Neuronal stem cell (in vitro differentiated cells): ENCODE measurements at regions not wholly inside any gene's neighbourhood (a gene's known extent, or its start where the extent isn't known, plus 50 kb on each side); places are given as distances from the start of the nearest gene placed in this dataset. TPM values are rescaled to one million over a fixed set of nuclear protein-coding genes. Genes with fewer than 3 reads are reported as not detected.

Source experiments
- DNase-seq: peaks from one replicate; pipeline ENCODE4 v3.0.0-alpha.2; 2013; ENCODE audit warnings: low spot score
- H2AFZ ChIP-seq: one replicate; pipeline ENCODE4 v1.6.1; 2013; ENCODE audit warnings: mild to moderate bottlenecking, low read length, inconsistent platforms
- H2AK5ac ChIP-seq: 2 replicates; pipeline ENCODE4 v1.6.1; 2013; ENCODE audit warnings: low read depth, mild to moderate bottlenecking, inconsistent platforms, low read length, moderate library complexity, mixed read lengths
- H2BK120ac ChIP-seq: 2 replicates; pipeline ENCODE4 v1.6.1; 2013; ENCODE audit warnings: low read depth, mild to moderate bottlenecking, inconsistent platforms, low read length, moderate library complexity, mixed read lengths
- H2BK12ac ChIP-seq: one replicate; pipeline ENCODE4 v1.6.1; 2013; ENCODE audit warnings: low read length, inconsistent platforms
- H2BK15ac ChIP-seq: 2 replicates; pipeline ENCODE4 v1.6.1; 2013; ENCODE audit warnings: mild to moderate bottlenecking, low read length, inconsistent platforms, mixed read lengths
- H2BK5ac ChIP-seq: one replicate; pipeline ENCODE4 v1.6.1; 2013; ENCODE audit warnings: inconsistent platforms, mild to moderate bottlenecking, low read length, moderate library complexity
- H3K14ac ChIP-seq: one replicate; pipeline ENCODE4 v1.6.1; 2013; ENCODE audit warnings: low read length, inconsistent platforms
- H3K18ac ChIP-seq: 2 replicates; pipeline ENCODE4 v1.6.1; 2013; ENCODE audit warnings: low read length, inconsistent platforms
- H3K23ac ChIP-seq: 2 replicates; pipeline ENCODE4 v1.6.1; 2013; ENCODE audit warnings: low read depth, mild to moderate bottlenecking, mixed read lengths, low read length, inconsistent platforms; ENCODE audit not compliant: poor library complexity
- H3K27ac ChIP-seq: replicated peaks from 3 replicates; pipeline ENCODE4 v1.5.1; 2013; ENCODE audit warnings: low read length, inconsistent platforms
- H3K27me3 ChIP-seq, 3 experiments: 2 replicates each; pipeline ENCODE4 v1.6.1; 2013; ENCODE audit warnings: low read length in 3 of 3, mild to moderate bottlenecking in 2 of 3, inconsistent platforms in 1 of 3, low read depth in 1 of 3, mixed read lengths in 1 of 3, moderate library complexity in 1 of 3; ENCODE audit not compliant: control insufficient read depth in 3 of 3, insufficient read depth in 3 of 3
- H3K36me3 ChIP-seq, 2 donors: replicated peaks in 1 of 2; 2 replicates each; pipeline ENCODE4 v1.6.1; 2013; ENCODE audit warnings: low read length in 2 of 2; ENCODE audit not compliant: control insufficient read depth in 2 of 2, insufficient read depth in 2 of 2
- H3K4ac ChIP-seq: 2 replicates; pipeline ENCODE4 v1.6.1; 2013; ENCODE audit warnings: inconsistent platforms, mild to moderate bottlenecking, low read length, moderate library complexity
- H3K4me1 ChIP-seq, 2 donors: 1 replicate in 1 of 2; 2 replicates in 1 of 2; pipeline ENCODE4 v1.6.1; 2013; ENCODE audit warnings: low read length in 2 of 2, low read depth in 1 of 2; ENCODE audit not compliant: control insufficient read depth in 2 of 2, insufficient read depth in 1 of 2
- H3K4me2 ChIP-seq: one replicate; pipeline ENCODE4 v1.6.1; 2013; ENCODE audit warnings: mild to moderate bottlenecking, low read length, inconsistent platforms; ENCODE audit not compliant: insufficient read depth, poor library complexity, severe bottlenecking
- H3K4me3 ChIP-seq, 2 donors: 2 replicates each; pipeline ENCODE4 v1.5.1; 2013; ENCODE audit warnings: low read length in 2 of 2, mild to moderate bottlenecking in 2 of 2, inconsistent platforms in 1 of 2, moderate library complexity in 1 of 2
- H3K79me1 ChIP-seq: one replicate; pipeline ENCODE4 v1.6.1; 2013; ENCODE audit warnings: low read depth, mild to moderate bottlenecking, inconsistent platforms, low read length, moderate library complexity
- H3K9ac ChIP-seq: one replicate; pipeline ENCODE4 v1.6.1; 2013; ENCODE audit warnings: mild to moderate bottlenecking, low read depth, low read length, inconsistent platforms; ENCODE audit not compliant: poor library complexity
- H3K9me3 ChIP-seq, 2 donors: replicated peaks in 1 of 2; 2 replicates each; pipeline versions ENCODE3 to v1.6.1; 2013; ENCODE audit warnings: low read length in 2 of 2, mild to moderate bottlenecking in 2 of 2, inconsistent platforms in 1 of 2, low read depth in 1 of 2, mixed read lengths in 1 of 2, moderate library complexity in 1 of 2; ENCODE audit not compliant: control insufficient read depth in 2 of 2, insufficient read depth in 1 of 2
- H4K8ac ChIP-seq: one replicate; pipeline ENCODE4 v1.6.1; 2013; ENCODE audit warnings: low read depth, mild to moderate bottlenecking, inconsistent platforms, low read length, moderate library complexity
- H4K91ac ChIP-seq: one replicate; pipeline ENCODE4 v1.6.1; 2013; ENCODE audit warnings: low read length, low read depth, mild to moderate bottlenecking, inconsistent platforms; ENCODE audit not compliant: poor library complexity
- WGBS, 2 donors: extraction: QIAGEN DNeasy Blood & Tissue Kit; methylation state at CpG; one replicate each; pipeline ENCODE4 v1.1.7; 2013; ENCODE audit warnings: missing lambda C conversion rate in 2 of 2, mixed read lengths in 1 of 2; ENCODE audit not compliant: insufficient read length in 2 of 2, insufficient replicate concordance in 1 of 2; ENCODE audit errors: extremely low coverage in 2 of 2; 5-methylcytosine and 5-hydroxymethylcytosine counted together
- small RNA-seq: library from polyadenylated mRNA; stranded (forward); fragments of <200 nt; extraction: miRNeasy Mini kit (QIAGEN cat#:217004); gene quantifications from one replicate; pipeline ENCODE3, GENCODE V24; 2013; ENCODE audit not compliant: insufficient read depth

GRCh38 chr1:223052931-223053330 is 90.1 kb downstream of the TLR5 start:
- Histone ChIP-seq H3K14ac (no peak overlapping the region), H3K4me3 (no peak overlapping the region), H4K8ac (no peak overlapping the region), H3K79me1 (no peaks in the 10 kb centered on the region), H3K4me1 (no peaks in the 10 kb centered on the region), H3K9ac (no peak overlapping the region), H4K91ac (no peak overlapping the region), H2BK15ac (no peak overlapping the region), H3K18ac (no peak overlapping the region), H2AK5ac (no peak overlapping the region), H3K27me3 (peaks cover 0 to 13% (median 0%) of the 10 kb centered on the region in 3 experiments), H2AFZ (no peak overlapping the region), H2BK5ac (no peak overlapping the region), H3K23ac (no peak overlapping the region), H3K4ac (no peak overlapping the region), H2BK120ac (no peak overlapping the region), H3K4me2 (no peak overlapping the region), H3K36me3 (no peaks in the 10 kb centered on the region), H2BK12ac (no peak overlapping the region), H3K27ac (no peak overlapping the region), H3K9me3 (no peaks in the 10 kb centered on the region)
- no CpG with 5 or more reads among the region's 5 CpGs for WGBS, 2 donors
- DNase-seq, result no peak

- Histone ChIP-seq H4K8ac (no peak overlapping the region), H3K79me1 (no peaks in the 10 kb centered on the region), H2BK120ac (no peak overlapping the region), H2BK15ac (no peak overlapping the region), H2AK5ac (no peak overlapping the region), H2AFZ (no peak overlapping the region), H3K27ac (no peak overlapping the region), H3K4ac (no peak overlapping the region), H4K91ac (no peak overlapping the region), H2BK5ac (no peak overlapping the region), H3K27me3 (peaks cover 0 to 13% (median 2%) of the 10 kb centered on the region in 3 experiments), H3K4me2 (no peak overlapping the region), H3K4me3 (no peak overlapping the region), H3K9ac (no peak overlapping the region), H3K23ac (no peak overlapping the region), H3K18ac (no peak overlapping the region), H3K4me1 (no peaks in the 10 kb centered on the region), H3K9me3 (no peaks in the 10 kb centered on the region), H3K14ac (no peak overlapping the region), H3K36me3 (no peaks in the 10 kb centered on the region), H2BK12ac (no peak overlapping the region)
- DNase-seq, result no peak
- WGBS, 2 donors, result no CpG with 5 or more reads among the region's 3 CpGs
These were observed 86.2 kb downstream of the TLR5 start for GRCh38 chr1:223056802-223057201.

GRCh38 chr1:223057569-223058093 is 85.4 kb downstream of the TLR5 start:
- no peak overlapping the region for H3K23ac ChIP-seq
- no peaks in the 10 kb centered on the region for H3K36me3 ChIP-seq
- no peak for DNase-seq
- peaks cover 0 to 16% (median 2%) of the 10 kb centered on the region in 3 experiments for H3K27me3 ChIP-seq
- H3K9me3 ChIP-seq, result no peaks in the 10 kb centered on the region
- H2BK5ac ChIP-seq, result no peak overlapping the region
- no peak overlapping the region for H3K18ac ChIP-seq
- no peak overlapping the region for H3K9ac ChIP-seq
- no peak overlapping the region for H3K14ac ChIP-seq
- no peak overlapping the region for H4K91ac ChIP-seq
- no peak overlapping the region for H2AK5ac ChIP-seq
- H2AFZ ChIP-seq, result no peak overlapping the region
- H2BK12ac ChIP-seq, result no peak overlapping the region
- H3K27ac ChIP-seq, result no peak overlapping the region
- no peaks in the 10 kb centered on the region for H3K79me1 ChIP-seq
- no peaks in the 10 kb centered on the region for H3K4me1 ChIP-seq
- H4K8ac ChIP-seq, result no peak overlapping the region
- H3K4ac ChIP-seq, result no peak overlapping the region
- H2BK15ac ChIP-seq, result no peak overlapping the region
- WGBS, 2 donors, result no CpG with 5 or more reads among the region's 4 CpGs
- no peak overlapping the region for H3K4me2 ChIP-seq
- no peak overlapping the region for H2BK120ac ChIP-seq
- no peak overlapping the region for H3K4me3 ChIP-seq

Small RNAs in the stretch of these regions (small RNA-seq; reads per million reads assigned to genes)
- not detected for gene NDUFB1P2
